GM18505 (cell line): ENCODE measurements at regions not wholly inside any gene's neighbourhood (a gene's known extent, or its start where the extent isn't known, plus 50 kb on each side); places are given as distances from the start of the nearest gene placed in this dataset.
"Not testable (repeated sequence)": the region's sequence is repeated elsewhere in the genome, so short reads cannot be mapped to it uniquely, and the experiment has no call there.

ENCODE experiments used
- ATAC-seq: cut with Tn5 transposase; IDR thresholded peaks from one replicate; pipeline ENCODE4 v1.9.1; 2021; ENCODE audit not compliant: unreplicated experiment
- POLR2A ChIP-seq: IDR thresholded peaks from 4 replicates; pipeline ENCODE4 v1.6.1; 2011; ENCODE audit warnings: borderline replicate concordance; ENCODE audit not compliant: insufficient read depth, insufficient read length; ENCODE audit errors: extremely low read depth

DNA sequence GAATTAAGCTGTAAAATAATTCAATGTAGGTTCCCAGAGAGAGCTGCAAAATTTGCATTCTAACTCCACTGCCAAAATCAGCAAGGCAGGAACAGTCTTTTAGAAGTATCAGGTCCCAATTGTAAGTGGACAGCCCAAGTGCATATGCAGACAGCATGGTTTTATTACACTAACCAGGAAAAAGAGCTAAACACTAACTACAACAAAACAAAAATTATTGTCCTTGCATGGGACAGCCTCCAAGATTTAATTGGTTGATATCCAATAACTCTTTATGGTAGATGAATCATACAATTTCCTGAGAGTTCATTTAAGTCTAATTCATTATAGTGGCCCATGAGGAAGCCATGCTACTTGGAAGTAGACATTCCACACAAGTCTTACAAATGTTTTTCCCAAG, 154.3 kb upstream of the ZNF648 start:
- no peak for TF ChIP-seq POLR2A
- ATAC-seq: no peak

DNA sequence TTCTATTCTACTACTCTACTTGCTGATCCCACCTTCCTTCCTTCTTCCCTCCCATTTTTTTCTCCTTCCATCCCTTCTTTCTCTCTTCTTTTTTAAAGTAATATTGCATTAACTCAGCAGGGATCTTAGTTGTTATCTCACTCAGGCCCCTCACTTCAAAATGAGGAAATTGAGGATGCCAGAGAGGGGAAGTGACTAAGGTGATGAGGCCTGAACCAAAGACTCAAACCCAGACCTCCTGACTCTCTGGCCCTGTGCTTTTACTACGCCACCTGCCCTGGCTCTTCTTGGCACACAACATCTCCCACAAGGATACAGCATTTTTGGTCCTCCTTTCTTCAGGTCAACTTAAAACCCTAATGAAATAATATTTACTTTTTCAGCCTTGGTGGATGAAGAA, 151.7 kb upstream of the ZNF648 start:
- TF ChIP-seq POLR2A: no peak
- ATAC-seq: no peak

DNA sequence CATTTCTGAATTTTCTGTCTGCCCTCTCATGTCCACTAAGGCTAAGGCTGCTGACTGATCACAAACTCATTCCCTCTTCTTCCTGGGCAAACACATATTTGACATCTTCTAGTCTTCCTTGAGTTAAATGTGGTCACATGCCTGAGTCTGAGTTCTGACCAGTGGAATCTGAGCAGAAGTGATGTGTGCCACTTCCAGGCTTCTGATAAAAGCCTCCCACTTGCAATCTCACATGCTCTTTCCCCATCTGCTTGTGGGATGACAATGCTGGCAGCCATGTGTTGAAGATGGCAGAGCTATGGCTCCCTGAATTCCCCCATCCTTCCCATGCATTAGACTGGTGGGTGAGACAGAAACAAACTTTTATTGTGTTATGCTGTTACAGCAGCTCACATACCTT, 149.9 kb upstream of the ZNF648 start:
- no peak for TF ChIP-seq POLR2A
- ATAC-seq: no peak

DNA sequence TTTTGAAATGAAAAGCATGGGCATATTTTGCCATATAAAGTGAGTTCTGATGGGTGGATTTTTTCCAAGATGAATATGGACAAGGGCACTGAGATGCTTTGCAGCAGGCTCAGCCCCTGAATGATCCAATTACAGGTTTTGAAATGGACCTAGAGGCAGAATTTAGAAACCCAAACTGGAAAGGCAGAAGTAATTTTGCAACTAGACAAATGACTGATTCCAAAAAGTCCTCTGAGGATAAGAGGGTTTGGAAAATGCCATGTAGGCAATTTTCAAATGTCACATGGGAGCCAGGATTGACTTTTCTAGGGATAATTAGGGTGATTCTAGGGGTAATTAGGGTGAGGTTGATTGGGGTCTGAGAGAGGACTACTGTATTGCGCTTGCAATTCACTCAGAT, 148.9 kb upstream of the ZNF648 start:
- no peak for ATAC-seq

GRCh38 chr1:182207300-182207699, 145.8 kb upstream of the ZNF648 start:
- TF ChIP-seq POLR2A: no peak

More for the DNA sequence above, 148.9 kb upstream of the ZNF648 start:
- TF ChIP-seq POLR2A: no peak

GRCh38 chr1:182206626-182207239, 145.2 kb upstream of the ZNF648 start:
- no peak for ATAC-seq
- TF ChIP-seq POLR2A: no peak

More at GRCh38 chr1:182207300-182207699, 145.8 kb upstream of the ZNF648 start:
- no peak for ATAC-seq

GRCh38 chr1:182205351-182206022, 144.0 kb upstream of the ZNF648 start:
- no peak for TF ChIP-seq POLR2A
- ATAC-seq: no peak

DNA sequence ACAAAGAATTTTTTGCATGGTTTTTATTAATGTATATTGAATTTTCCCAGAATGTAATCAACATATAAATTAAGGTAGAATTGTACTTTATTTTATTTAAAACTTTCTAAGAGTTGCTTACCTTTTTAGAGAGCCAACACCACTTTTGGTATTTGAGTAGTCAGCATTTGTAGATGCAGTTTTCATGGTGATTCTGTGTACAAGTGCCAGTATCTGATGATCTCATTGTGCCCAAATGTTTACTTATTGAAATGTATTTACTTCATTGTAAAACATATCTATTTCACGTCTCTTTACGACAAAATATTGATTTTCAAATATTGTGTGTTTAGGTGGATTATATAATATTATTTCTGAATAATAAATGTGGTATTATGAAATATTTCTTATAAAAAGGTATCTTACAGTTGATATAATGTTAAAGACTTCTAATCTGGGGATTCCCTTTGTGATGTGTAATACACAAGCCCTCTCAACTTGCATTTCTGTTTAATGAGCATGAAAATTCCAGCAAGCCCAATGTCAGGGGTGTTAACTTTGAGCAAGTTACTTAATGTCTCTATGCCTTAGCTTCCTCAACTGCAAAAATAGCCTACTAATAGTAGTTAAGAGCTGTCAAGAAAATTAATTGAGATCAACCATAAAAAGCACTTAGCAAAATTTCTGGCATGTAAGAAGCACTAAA, 141.8 kb upstream of the ZNF648 start:
- ATAC-seq: no peak
- TF ChIP-seq POLR2A: no peak

- ATAC-seq: not testable (repeated sequence)
Observed at GRCh38 chr1:182201490-182201889, 140.0 kb upstream of the ZNF648 start.

DNA sequence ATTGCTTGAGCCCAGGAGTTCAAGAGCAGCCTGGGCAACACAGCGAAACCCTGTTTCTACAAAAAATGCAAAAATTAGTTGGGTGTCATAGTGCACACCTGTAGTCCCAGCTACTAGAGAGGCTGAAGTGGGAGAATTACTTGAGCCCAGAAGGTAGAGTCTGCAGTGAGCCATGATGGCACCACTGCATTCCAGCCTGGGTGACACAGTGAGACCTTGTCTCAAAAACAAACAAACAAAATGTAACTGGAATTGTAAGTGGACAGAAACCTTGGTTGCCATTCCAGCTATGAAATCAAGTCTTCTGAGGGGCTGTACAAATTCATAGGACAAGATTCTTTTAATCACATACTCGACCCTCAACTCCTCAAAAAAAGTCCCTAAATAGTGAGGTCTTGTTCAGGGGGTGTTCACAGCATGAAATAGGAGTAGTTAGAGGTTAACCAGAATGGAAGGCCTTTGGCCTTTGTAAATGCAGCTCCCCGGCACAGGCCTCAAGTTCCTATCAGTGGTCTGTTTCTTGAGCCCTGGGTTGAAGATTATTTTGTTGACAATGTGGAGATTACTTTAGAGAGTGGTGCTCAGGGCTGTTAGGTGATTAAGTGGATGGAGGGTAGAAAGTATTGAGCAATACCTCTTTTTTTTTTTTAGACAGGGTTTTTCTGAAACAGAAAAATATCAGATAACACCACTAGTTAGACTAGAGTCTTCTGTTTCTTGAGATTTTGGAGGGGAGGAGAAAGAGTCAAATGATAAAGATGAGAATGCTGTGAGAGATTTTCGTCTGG, 138.7 kb upstream of the ZNF648 start:
- no peak for ATAC-seq
- no peak for TF ChIP-seq POLR2A

GRCh38 chr1:182198006-182198605, 136.6 kb upstream of the ZNF648 start:
- no peak for TF ChIP-seq POLR2A
- no peak for ATAC-seq

GRCh38 chr1:182196897-182197870, 135.7 kb upstream of the ZNF648 start:
- no peak for TF ChIP-seq POLR2A

More at GRCh38 chr1:182196897-182197870, 135.7 kb upstream of the ZNF648 start:
- ATAC-seq: no peak
